HepG2 (cell line): ENCODE measurements at regions not wholly inside any gene's neighbourhood (a gene's known extent, or its start where the extent isn't known, plus 50 kb on each side); places are given as distances from the start of the nearest gene placed in this dataset.

Experiments used
- FOXP1 ChIP-seq, 2 experiments: fragments of 450-650 bp in 1 of 2; IDR thresholded peaks; 2 replicates each; pipeline ENCODE4 v1.6.1; 2017 to 2018; ENCODE audit warnings: antibody characterized with exemption in 1 of 2
- HNRNPK ChIP-seq: fragments of 200-400 bp; formaldehyde crosslinking; IDR thresholded peaks from 2 replicates; pipeline ENCODE4 v1.6.1; 2018; ENCODE audit warnings: low read length, low read depth, moderate library complexity, mild to moderate bottlenecking; ENCODE audit not compliant: poor library complexity, severe bottlenecking
- HOMEZ ChIP-seq: IDR thresholded peaks from 2 replicates; pipeline ENCODE4 v1.6.1; 2016; ENCODE audit warnings: low read depth
- KMT2A ChIP-seq: sonication (generic); formaldehyde crosslinking; IDR thresholded peaks from 2 replicates; pipeline ENCODE4 v1.4.0; 2020; ENCODE audit warnings: missing genetic modification reagents
- MIXL1 ChIP-seq: IDR thresholded peaks from 2 replicates; pipeline ENCODE4 v1.6.1; 2016
- NFE2L1 ChIP-seq: sonication (generic); formaldehyde crosslinking; IDR thresholded peaks from 2 replicates; pipeline ENCODE4 v1.4.0; 2020; ENCODE audit warnings: missing genetic modification reagents, mild to moderate bottlenecking, borderline replicate concordance
- RAD21 ChIP-seq: fragments of 450-650 bp; formaldehyde crosslinking; IDR thresholded peaks from 2 replicates; pipeline ENCODE4 v1.5.0; 2020; ENCODE audit warnings: mild to moderate bottlenecking
- SMC3 ChIP-seq: IDR thresholded peaks from 2 replicates; pipeline ENCODE4 v1.6.1; 2011; ENCODE audit warnings: low read length, improper control_type of control experiment
- SOX5 ChIP-seq: IDR thresholded peaks from 2 replicates; pipeline ENCODE4 v1.6.1; 2016; ENCODE audit warnings: borderline replicate concordance
- SP140L ChIP-seq: sonication (generic); formaldehyde crosslinking; IDR thresholded peaks from 2 replicates; pipeline ENCODE4 v1.4.0; 2020; ENCODE audit warnings: missing genetic modification reagents, borderline replicate concordance
- TBX3 ChIP-seq: fragments of 450-650 bp; IDR thresholded peaks from 2 replicates; pipeline ENCODE4 v1.6.1; 2017; ENCODE audit warnings: antibody characterized with exemption, mild to moderate bottlenecking, inconsistent platforms, borderline replicate concordance
- THRA ChIP-seq: sonication (generic); formaldehyde crosslinking; IDR thresholded peaks from 2 replicates; pipeline ENCODE4 v1.4.0; 2020; ENCODE audit warnings: missing genetic modification reagents, borderline replicate concordance
- YY1 ChIP-seq: IDR thresholded peaks from 2 replicates; pipeline ENCODE4 v1.6.1; 2011; ENCODE audit warnings: low read length, low read depth, moderate library complexity, mild to moderate bottlenecking; ENCODE audit not compliant: insufficient read depth, insufficient replicate concordance
- ZBTB38 ChIP-seq: sonication (generic); formaldehyde crosslinking; IDR thresholded peaks from 2 replicates; pipeline ENCODE4 v1.5.1; 2020; ENCODE audit warnings: mild to moderate bottlenecking, missing genetic modification reagents
- ZBTB7A ChIP-seq: sonication (generic); formaldehyde crosslinking; IDR thresholded peaks from 2 replicates; pipeline ENCODE4 v1.8.0; 2022; ENCODE audit warnings: mild to moderate bottlenecking, missing genetic modification reagents
- ZFY ChIP-seq: sonication (generic); formaldehyde crosslinking; IDR thresholded peaks from 2 replicates; pipeline ENCODE4 v1.4.0; 2020; ENCODE audit warnings: missing genetic modification reagents
- ZNF12 ChIP-seq: sonication (generic); formaldehyde crosslinking; IDR thresholded peaks from 2 replicates; pipeline ENCODE4 v1.5.0; 2020; ENCODE audit warnings: missing genetic modification reagents
- ZNF333 ChIP-seq: sonication (generic); formaldehyde crosslinking; IDR thresholded peaks from 2 replicates; pipeline ENCODE4 v1.4.0; 2020; ENCODE audit warnings: mild to moderate bottlenecking, missing genetic modification reagents, borderline replicate concordance
- ZNF430 ChIP-seq: sonication (generic); formaldehyde crosslinking; IDR thresholded peaks from 2 replicates; pipeline ENCODE4 v1.9.0; 2021; ENCODE audit warnings: mild to moderate bottlenecking, missing genetic modification reagents
- ZNF567 ChIP-seq: sonication (generic); formaldehyde crosslinking; IDR thresholded peaks from 2 replicates; pipeline ENCODE4 v1.8.1; 2023; ENCODE audit warnings: mild to moderate bottlenecking, missing genetic modification reagents, borderline replicate concordance
- ZNF609 ChIP-seq: sonication (generic); formaldehyde crosslinking; IDR thresholded peaks from 2 replicates; pipeline ENCODE4 v1.4.0; 2020; ENCODE audit warnings: mild to moderate bottlenecking, missing genetic modification reagents, borderline replicate concordance
- ZNF644 ChIP-seq: IDR thresholded peaks from 2 replicates; pipeline ENCODE4 v1.6.1; 2016; ENCODE audit warnings: low read depth
- ZNF720 ChIP-seq: sonication (generic); formaldehyde crosslinking; IDR thresholded peaks from 2 replicates; pipeline ENCODE4 v1.4.0; 2020; ENCODE audit warnings: missing genetic modification reagents

GRCh38 chr7:85426487-85426960 lies 239.7 kb upstream of the SEMA3D start (continued):
- TF ChIP-seq ZNF644 (CRISPR knock-in tag) (peak; percentile 94), ZBTB7A (CRISPR knock-in tag) (no peak), TBX3 (peak; percentile 19; the same call in 1 of the 2 replicates), FOXP1 (IDR thresholded peaks at IDR 0.05) (no peak), FOXP1 (CRISPR knock-in tag; IDR thresholded peaks at IDR 0.05) (peak; percentile 27; the same call in 1 of the 2 replicates), HOMEZ (CRISPR knock-in tag) (peak; percentile 58; the same call in 1 of the 2 replicates), ZNF720 (CRISPR knock-in tag) (no peak), ZNF333 (CRISPR knock-in tag) (no peak), SMC3 (no peak), ZFY (CRISPR knock-in tag) (no peak), THRA (CRISPR knock-in tag) (peak; percentile 80; the same call in 1 of the 2 replicates), ZNF12 (no peak; the same call in 1 of the 2 replicates), ZBTB38 (CRISPR knock-in tag) (no peak), ZNF430 (CRISPR knock-in tag) (no peak), YY1 (no peak), ZNF567 (CRISPR knock-in tag) (no peak), KMT2A (CRISPR knock-in tag) (no peak), NFE2L1 (no peak), ZNF609 (CRISPR knock-in tag) (peak; percentile 59; the same call in 1 of the 2 replicates), HNRNPK (no peak), MIXL1 (CRISPR knock-in tag) (peak; percentile 52; the same call in 1 of the 2 replicates), SOX5 (CRISPR knock-in tag) (peak; percentile 62), SP140L (CRISPR knock-in tag) (no peak), RAD21 (CRISPR knock-in tag) (no peak)
